T-helper 1 cell treated with Interleukin-12 subunit alpha and Interleukin-12 subunit beta and Interleukin-4 antibody, amounts not matched to agents 30 μg/mL and 1 μg/mL, for 36 hours (primary cell): ENCODE measurements at regions not wholly inside any gene's neighbourhood (a gene's known extent, or its start where the extent isn't known, plus 50 kb on each side); places are given as distances from the start of the nearest gene placed in this dataset.
"Not testable (repeated sequence)": the region's sequence is repeated elsewhere in the genome, so short reads cannot be mapped to it uniquely, and the experiment has no call there.

ENCODE experiments used
- H3K27ac Mint-ChIP-seq: one replicate; pipeline ENCODE4 v1.8.0; 2021; ENCODE audit warnings: mild to moderate bottlenecking, mixed read lengths
- H3K27me3 Mint-ChIP-seq: one replicate; pipeline ENCODE4 v1.8.0; 2021; ENCODE audit warnings: low read depth, mixed read lengths
- H3K36me3 Mint-ChIP-seq: one replicate; pipeline ENCODE4 v1.8.0; 2021; ENCODE audit warnings: low read depth, mixed read lengths
- H3K4me1 Mint-ChIP-seq: one replicate; pipeline ENCODE4 v1.8.0; 2021; ENCODE audit warnings: low read depth, mixed read lengths
- H3K4me3 Mint-ChIP-seq: one replicate; pipeline ENCODE4 v1.8.0; 2021; ENCODE audit warnings: mild to moderate bottlenecking, moderate library complexity, mixed read lengths
- H3K9me3 Mint-ChIP-seq: one replicate; pipeline ENCODE4 v1.8.0; 2021; ENCODE audit warnings: mixed read lengths

DNA sequence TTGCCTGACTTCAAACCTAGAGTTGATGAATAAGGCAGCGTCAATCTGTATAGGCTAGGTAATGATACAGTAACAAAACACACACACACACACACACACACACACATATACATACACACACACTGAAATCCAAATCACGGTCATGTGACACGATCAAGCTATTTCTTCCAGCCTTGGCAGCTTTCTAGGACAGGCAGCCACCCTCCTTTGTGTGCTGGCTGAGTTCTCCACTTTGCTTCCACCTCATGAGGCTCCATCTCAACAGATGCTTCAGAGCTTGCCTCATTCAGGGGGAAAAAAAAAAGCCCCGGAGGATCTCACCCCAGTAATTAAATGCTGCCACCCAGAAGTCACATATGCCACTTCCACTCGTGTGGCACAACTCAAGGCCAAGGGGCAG lies 217.9 kb downstream of the NPIPA8 start:
- H3K4me1 Mint-ChIP-seq, H3K27me3 Mint-ChIP-seq, H3K36me3 Mint-ChIP-seq, H3K9me3 Mint-ChIP-seq, H3K27ac Mint-ChIP-seq, H3K4me3 Mint-ChIP-seq: not testable (repeated sequence)

DNA sequence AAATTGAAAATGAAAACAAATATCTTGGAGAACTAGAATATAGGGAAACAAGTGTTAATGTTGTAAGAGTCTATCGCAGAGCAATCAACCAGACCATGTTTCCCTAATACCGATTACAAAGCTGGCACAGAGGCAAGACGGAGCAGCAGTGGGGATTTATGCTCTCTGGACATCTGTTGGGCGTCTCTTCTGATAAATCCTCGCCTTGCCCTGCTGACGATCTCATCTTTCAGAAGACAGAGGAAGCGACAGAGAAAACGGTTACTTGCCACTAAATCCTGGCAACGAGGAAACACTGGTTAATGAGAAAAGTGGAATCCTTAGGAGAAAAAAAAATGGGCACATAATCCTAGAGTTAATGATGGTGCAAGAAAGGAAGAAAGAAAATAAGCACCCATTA lies 218.5 kb downstream of the NPIPA8 start:
- not testable (repeated sequence) for H3K4me3 Mint-ChIP-seq, H3K9me3 Mint-ChIP-seq, H3K27me3 Mint-ChIP-seq, H3K27ac Mint-ChIP-seq, H3K36me3 Mint-ChIP-seq, H3K4me1 Mint-ChIP-seq

DNA sequence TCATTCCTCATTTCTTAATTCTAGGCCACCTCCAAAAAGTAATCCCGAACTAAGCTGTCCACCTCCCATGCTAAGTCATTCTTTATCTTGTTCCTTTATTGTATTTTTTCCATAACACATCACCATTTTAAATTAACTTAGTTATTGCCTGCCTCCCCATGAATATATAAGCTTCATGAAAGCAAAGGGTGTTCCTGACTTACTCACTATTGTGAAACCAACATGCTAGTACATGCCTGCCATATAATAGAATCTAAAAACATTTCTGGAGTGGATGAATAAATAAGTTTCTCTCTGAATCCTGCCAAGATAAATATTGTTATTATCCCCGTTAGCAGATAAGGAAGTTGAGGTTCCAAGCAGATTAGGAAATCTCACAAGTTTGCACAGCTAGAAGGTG lies 232.1 kb downstream of the NPIPA8 start:
- H3K36me3 Mint-ChIP-seq, H3K27me3 Mint-ChIP-seq, H3K4me1 Mint-ChIP-seq, H3K9me3 Mint-ChIP-seq, H3K27ac Mint-ChIP-seq, H3K4me3 Mint-ChIP-seq: not testable (repeated sequence)

DNA sequence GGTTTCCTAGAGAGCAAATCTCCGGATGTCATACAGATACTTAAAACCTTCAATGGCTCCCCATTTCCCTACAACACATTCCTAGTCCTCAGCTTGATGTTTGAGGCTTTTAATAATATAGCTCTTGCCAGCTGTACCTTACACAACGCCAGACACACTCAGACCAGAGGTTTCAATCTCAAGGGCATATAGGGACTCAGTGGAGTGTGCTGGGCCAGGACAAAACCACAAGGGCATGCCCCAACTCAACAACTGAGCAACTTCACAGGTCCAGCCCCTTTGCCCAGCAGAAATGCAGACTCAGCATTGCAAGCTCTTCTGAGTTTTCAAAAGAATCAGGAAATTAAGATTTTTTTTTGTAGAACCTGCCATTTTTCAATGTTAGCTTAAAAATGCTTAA lies 235.5 kb downstream of the NPIPA8 start:
- not testable (repeated sequence) for H3K9me3 Mint-ChIP-seq, H3K27me3 Mint-ChIP-seq, H3K36me3 Mint-ChIP-seq, H3K27ac Mint-ChIP-seq, H3K4me1 Mint-ChIP-seq, H3K4me3 Mint-ChIP-seq

DNA sequence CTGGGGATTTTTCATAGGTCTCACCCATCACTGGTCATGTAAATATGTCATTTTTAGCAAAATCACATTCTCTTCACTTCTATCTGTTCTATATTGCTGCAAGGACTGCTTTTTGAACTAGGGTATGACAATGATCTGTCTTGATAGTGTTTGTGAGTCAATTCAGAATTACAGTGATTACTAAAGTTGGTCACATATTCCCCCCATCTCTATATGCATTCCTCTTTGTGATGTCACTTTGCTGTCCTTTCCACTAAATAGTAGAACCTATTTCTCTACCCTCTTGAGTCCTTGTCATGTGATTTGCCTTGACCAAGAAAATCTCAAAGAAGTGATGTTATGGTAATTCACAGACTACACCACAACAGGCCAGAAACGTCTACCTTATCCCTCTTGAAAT lies 243.9 kb downstream of the NPIPA8 start:
- not testable (repeated sequence) for H3K9me3 Mint-ChIP-seq, H3K36me3 Mint-ChIP-seq, H3K27ac Mint-ChIP-seq, H3K4me3 Mint-ChIP-seq, H3K27me3 Mint-ChIP-seq, H3K4me1 Mint-ChIP-seq

DNA sequence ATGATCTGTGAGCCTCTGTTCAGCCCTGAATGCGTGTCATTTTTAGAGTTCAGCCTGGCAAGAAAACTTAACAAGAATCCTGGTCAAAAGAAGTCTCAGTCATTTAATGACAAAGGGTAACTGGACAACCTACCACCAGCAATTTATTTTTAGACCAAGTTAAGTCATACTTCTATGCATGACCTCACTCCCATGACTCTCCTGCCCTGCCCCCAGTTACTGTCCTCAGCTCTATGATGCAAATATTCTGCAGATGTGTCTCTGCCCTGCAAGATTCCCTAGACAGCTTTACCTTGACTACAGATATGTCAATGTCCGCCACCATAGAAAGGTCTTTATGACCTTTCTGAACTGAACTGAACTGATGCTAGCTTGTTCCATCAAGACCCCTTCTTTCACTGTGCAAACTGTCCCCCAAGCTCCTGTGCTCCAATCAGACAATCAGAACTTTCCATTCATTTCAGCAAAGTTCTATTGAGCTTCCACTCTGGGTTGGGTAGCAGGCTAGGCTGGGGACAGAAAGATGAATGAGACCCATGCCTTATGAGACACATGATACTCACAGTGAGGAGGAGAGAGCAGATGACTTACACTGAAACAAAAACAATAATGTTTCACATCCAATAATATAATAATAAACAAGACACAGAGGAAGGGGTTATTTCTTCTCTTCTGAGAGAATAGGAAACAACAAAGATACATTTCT lies 255.7 kb downstream of the NPIPA8 start:
- H3K4me1 Mint-ChIP-seq, H3K27me3 Mint-ChIP-seq, H3K9me3 Mint-ChIP-seq, H3K27ac Mint-ChIP-seq, H3K36me3 Mint-ChIP-seq, H3K4me3 Mint-ChIP-seq: not testable (repeated sequence)

DNA sequence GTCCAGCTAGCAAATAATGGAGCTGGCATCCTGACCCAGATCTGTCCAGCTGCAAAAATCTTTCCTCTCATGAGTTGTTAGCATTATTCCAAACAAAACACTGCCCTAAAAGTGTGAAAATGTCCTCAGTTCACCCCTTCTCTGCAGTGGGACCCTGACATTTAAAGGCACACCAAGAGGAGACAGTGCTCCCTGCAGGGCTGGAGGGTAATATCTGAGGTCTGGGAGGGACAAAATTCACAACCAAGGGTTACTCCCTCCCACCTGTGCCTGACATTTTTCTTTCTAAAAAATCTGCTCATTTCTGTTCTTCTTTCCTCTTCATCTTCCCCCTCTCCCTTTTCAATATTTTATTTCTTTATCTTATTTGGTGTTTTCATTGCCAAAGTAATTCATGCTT lies 258.6 kb downstream of the NPIPA8 start:
- not testable (repeated sequence) for H3K27me3 Mint-ChIP-seq, H3K9me3 Mint-ChIP-seq, H3K4me1 Mint-ChIP-seq

DNA sequence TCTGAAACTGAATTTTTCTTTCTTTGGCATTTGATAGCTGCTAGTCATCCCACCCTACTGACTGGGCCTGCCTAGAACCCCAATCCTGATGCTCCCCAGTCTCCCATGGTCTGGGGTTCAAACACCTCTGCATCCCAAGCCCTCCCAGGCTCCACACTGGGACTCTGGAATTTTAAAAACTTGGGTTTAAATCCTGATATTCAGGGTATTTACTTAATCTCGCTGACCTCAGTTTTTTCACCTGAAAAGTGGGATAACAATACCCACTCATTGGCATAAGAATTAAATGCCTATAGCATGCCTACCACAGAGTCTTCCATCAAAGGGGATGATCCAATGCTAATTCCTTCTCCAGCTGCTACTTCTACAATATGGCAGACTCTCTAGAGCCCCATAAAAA lies 264.4 kb downstream of the NPIPA8 start:
- Mint-ChIP-seq H3K9me3 (peaks cover 5% of the 10 kb centered on the region), H3K27me3 (no peaks in the 10 kb centered on the region), H3K27ac (no peak overlapping the region), H3K4me3 (no peak overlapping the region), H3K36me3 (no peaks in the 10 kb centered on the region), H3K4me1 (no peaks in the 10 kb centered on the region)

More for the DNA sequence above, 258.6 kb downstream of the NPIPA8 start:
- H3K27ac Mint-ChIP-seq, H3K4me3 Mint-ChIP-seq, H3K36me3 Mint-ChIP-seq: not testable (repeated sequence)

DNA sequence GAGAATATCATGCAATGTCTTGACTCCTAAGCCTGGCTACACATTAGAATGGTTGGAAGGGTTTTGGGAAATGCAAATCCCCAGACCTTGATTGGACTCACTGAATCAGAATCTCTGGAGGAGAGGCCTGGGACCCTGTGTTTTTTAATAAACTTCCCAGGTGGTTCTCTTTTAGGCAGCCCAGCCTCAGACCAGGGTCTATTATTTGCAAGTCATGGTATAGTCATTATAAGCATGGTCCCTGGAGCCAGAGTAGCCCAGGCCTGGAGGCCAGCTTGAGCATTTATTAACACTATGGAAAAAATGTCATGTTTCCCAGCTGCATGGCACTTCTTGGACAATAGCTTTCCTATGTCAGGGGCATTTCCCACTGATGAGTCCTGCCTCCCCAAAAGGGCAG lies 266.9 kb downstream of the NPIPA8 start:
- no peaks in the 10 kb centered on the region for H3K36me3 Mint-ChIP-seq
- peaks cover 8% of the 10 kb centered on the region for H3K9me3 Mint-ChIP-seq
- no peaks in the 10 kb centered on the region for H3K4me1 Mint-ChIP-seq
- H3K27me3 Mint-ChIP-seq = no peaks in the 10 kb centered on the region
- H3K27ac Mint-ChIP-seq = no peak overlapping the region
- H3K4me3 Mint-ChIP-seq = no peak overlapping the region

DNA sequence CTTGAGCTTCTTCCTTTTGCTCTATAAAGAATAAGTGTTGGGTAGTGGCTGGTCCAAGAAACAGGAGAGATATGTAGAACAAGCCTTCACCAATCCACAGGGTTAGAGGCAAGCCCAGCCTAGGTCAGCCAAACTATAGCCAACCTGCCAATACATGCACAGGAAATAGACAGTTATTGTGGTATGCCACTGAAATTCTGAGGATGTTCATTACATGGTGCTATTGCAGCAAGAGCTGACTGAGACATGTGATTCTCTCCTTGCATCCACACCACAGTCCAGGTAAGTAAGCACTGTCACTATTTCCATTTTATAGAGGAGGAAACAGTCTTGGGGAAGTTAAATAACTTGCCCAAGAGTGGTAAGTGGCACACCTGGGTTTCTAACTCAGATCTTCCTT lies 268.1 kb downstream of the NPIPA8 start:
- Mint-ChIP-seq H3K4me1 (no peaks in the 10 kb centered on the region), H3K27ac (no peak overlapping the region), H3K4me3 (no peak overlapping the region), H3K27me3 (no peaks in the 10 kb centered on the region), H3K36me3 (no peaks in the 10 kb centered on the region), H3K9me3 (peaks cover 8% of the 10 kb centered on the region)

DNA sequence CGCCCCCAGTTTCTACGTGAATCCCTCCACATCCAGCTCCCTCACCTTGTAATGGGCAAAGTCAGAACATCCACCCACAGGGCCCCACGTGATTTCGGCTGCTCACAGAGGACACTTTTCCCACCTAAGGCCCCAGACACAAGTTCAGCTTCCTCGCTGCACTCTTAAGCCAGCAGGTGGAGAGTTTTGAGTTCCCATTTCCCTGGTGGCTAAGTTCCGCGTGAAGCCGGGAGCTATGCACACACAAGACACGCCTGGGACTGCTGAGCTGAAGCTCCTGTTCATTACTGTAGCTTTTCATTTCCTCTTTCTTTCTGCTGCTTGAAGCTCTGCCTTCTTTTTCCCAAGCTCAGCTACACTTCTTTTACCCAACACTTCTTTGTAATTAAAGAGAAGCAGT lies 273.8 kb downstream of the NPIPA8 start:
- no peaks in the 10 kb centered on the region for H3K4me1 Mint-ChIP-seq
- no peak overlapping the region for H3K27ac Mint-ChIP-seq
- no peaks in the 10 kb centered on the region for H3K36me3 Mint-ChIP-seq
- no peak overlapping the region for H3K4me3 Mint-ChIP-seq
- H3K9me3 Mint-ChIP-seq = peaks cover 5% of the 10 kb centered on the region
- no peaks in the 10 kb centered on the region for H3K27me3 Mint-ChIP-seq

DNA sequence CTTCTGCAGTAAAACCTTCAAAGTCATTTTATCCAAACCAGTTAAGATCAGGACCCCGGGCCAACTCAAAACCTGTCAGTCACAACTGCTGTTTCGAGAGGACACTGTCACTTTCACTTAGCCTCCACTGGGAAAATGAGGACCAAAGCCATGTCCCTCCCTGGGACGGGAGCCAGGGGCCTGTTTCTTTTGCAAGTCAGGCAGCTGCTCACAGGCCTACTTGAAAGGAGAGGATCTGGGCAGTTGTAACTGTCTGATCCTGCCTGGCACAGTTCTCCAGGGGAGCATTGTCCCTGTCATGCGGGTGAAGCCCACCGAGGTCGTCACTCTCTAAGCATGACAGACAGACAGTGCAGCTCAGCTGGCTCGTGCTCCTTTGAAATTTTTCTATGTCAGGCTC lies 276.2 kb downstream of the NPIPA8 start:
- H3K27ac Mint-ChIP-seq = no peak overlapping the region
- H3K27me3 Mint-ChIP-seq = no peaks in the 10 kb centered on the region
- no peaks in the 10 kb centered on the region for H3K4me1 Mint-ChIP-seq
- no peaks in the 10 kb centered on the region for H3K9me3 Mint-ChIP-seq
- H3K4me3 Mint-ChIP-seq = no peak overlapping the region
- H3K36me3 Mint-ChIP-seq = no peaks in the 10 kb centered on the region

DNA sequence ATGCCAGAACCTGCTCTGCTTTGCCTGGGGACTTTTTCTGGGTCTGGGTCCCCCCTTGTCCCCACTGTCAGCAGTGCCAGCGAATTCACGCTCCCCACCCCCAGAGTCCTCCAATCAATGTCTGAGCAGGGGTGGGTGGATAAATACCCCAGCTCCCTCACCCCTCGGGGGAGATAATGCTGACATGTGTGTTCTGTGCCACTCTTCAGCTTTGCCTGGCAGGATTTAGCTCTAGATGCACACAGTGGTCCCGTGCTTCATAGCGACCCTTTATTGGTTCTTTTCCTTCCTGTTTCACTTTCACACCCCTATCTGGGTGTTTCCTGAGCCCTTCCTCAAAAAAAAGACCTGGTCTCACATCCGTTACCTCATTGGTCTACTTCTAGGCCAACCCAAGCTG lies 277.0 kb downstream of the NPIPA8 start:
- H3K27ac Mint-ChIP-seq = no peak overlapping the region
- H3K36me3 Mint-ChIP-seq = no peaks in the 10 kb centered on the region
- H3K27me3 Mint-ChIP-seq = no peaks in the 10 kb centered on the region
- H3K4me3 Mint-ChIP-seq = no peak overlapping the region
- H3K4me1 Mint-ChIP-seq = no peaks in the 10 kb centered on the region
- no peaks in the 10 kb centered on the region for H3K9me3 Mint-ChIP-seq

DNA sequence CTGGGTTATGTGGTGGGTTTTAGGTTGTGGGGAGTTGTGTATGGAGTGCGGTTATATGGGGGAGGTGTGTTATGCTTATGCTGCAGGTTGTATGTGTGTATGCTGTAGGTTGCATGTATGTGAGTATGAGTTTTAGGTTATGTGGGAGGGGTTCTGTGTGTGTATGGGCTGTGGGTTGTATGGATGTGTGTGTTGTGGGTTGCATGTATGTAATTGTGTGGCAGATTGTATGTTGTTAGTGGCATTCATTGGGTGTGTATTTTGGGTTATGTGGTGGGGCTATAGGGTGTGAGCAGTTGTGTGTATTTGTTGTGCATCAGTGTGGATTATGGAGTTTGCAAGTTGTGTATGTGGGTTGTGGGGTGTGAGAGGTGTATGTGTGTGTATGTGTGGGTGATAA lies 277.4 kb downstream of the NPIPA8 start:
- H3K9me3 Mint-ChIP-seq = no peaks in the 10 kb centered on the region
- no peaks in the 10 kb centered on the region for H3K36me3 Mint-ChIP-seq
- H3K4me1 Mint-ChIP-seq = no peaks in the 10 kb centered on the region
- no peak overlapping the region for H3K27ac Mint-ChIP-seq
- H3K27me3 Mint-ChIP-seq = no peaks in the 10 kb centered on the region
- H3K4me3 Mint-ChIP-seq = no peak overlapping the region

DNA sequence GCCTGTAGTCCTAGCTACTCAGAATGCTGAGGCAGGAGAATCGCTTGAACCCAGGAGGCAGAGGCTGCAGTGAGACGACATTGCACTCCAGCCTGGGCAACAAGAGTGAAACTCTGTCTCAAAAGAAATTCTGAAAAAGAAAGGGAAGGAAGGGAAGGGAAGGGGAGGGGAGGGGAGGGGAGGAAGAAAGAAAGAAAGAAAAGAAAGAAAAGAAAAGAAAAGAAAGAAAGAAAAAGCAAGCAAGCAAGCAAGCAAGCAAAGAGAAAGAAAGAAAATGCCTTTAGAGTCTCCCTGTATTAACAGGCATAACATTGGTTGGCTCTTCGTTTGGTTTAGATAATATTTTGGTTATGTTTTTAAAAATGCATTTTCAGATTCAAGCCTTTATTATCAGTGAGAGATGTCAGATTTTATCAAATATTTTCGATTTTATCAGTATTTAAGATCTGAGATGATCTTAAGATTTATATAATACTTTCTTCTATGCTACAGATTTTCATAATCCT lies 281.1 kb downstream of the NPIPA8 start:
- no peaks in the 10 kb centered on the region for H3K9me3 Mint-ChIP-seq
- no peak overlapping the region for H3K4me3 Mint-ChIP-seq
- no peaks in the 10 kb centered on the region for H3K27me3 Mint-ChIP-seq
- H3K36me3 Mint-ChIP-seq = no peaks in the 10 kb centered on the region
- H3K27ac Mint-ChIP-seq = no peak overlapping the region
- no peaks in the 10 kb centered on the region for H3K4me1 Mint-ChIP-seq

DNA sequence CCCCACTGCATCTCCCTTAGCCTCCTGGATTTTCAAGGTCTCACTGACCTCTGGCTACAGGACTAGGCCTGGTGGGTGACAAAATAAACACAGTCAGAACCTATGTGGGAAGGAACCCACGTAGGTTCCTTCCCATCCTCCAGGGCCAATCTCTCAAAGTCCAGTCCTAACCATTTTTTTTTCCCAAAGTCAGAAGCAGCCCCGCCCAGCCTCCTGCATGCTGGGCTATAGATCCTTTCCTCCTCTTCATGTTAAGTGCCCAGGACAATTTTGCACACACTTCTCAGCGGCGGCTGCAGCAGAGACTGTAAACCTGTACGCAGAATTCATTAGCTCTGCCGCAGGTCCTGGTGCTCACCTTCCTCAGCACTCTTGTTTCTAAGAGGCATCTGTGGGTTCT lies 285.8 kb downstream of the NPIPA8 start:
- no peak overlapping the region for H3K4me3 Mint-ChIP-seq

More for the DNA sequence above, 285.8 kb downstream of the NPIPA8 start:
- H3K27ac Mint-ChIP-seq = no peak overlapping the region
- H3K4me1 Mint-ChIP-seq = no peaks in the 10 kb centered on the region
- H3K36me3 Mint-ChIP-seq = no peaks in the 10 kb centered on the region
- H3K27me3 Mint-ChIP-seq = peaks cover 4% of the 10 kb centered on the region
- H3K9me3 Mint-ChIP-seq = no peaks in the 10 kb centered on the region
